ENCODE measurements at regions not wholly inside any gene's neighbourhood (a gene's known extent, or its start where the extent isn't known, plus 50 kb on each side); places are given as distances from the start of the nearest gene placed in this dataset.

GRCh38 chr16:82518811-82519210, 108.0 kb upstream of the CDH13 start:
- TF ChIP-seq CTCF (IDR thresholded peaks at IDR 0.05 in 4 of 5, conservative IDR thresholded peaks at IDR 0.05 in 1 of 5) (no peak), POLR2A (IDR thresholded peaks at IDR 0.05) (no peak)
